DMS53 (cell line): ENCODE measurements at regions not wholly inside any gene's neighbourhood (a gene's known extent, or its start where the extent isn't known, plus 50 kb on each side); places are given as distances from the start of the nearest gene placed in this dataset.
"Not testable (repeated sequence)": the region's sequence is repeated elsewhere in the genome, so short reads cannot be mapped to it uniquely, and the experiment has no call there.

ENCODE experiments used
- DNase-seq: peaks from one replicate; lab custom pipeline; 2025; lab: John Stamatoyannopoulos, UW

GRCh38 chr17:70375406-70375805 is 206.1 kb downstream of the KCNJ2 start:
- no peak for DNase-seq

- DNase-seq: no peak
Observed at GRCh38 chr17:70375813-70376770, 206.8 kb downstream of the KCNJ2 start.

GRCh38 chr17:70377654-70378053 is 208.3 kb downstream of the KCNJ2 start:
- no peak for DNase-seq

GRCh38 chr17:70378076-70378475 is 208.7 kb downstream of the KCNJ2 start:
- no peak for DNase-seq

DNA sequence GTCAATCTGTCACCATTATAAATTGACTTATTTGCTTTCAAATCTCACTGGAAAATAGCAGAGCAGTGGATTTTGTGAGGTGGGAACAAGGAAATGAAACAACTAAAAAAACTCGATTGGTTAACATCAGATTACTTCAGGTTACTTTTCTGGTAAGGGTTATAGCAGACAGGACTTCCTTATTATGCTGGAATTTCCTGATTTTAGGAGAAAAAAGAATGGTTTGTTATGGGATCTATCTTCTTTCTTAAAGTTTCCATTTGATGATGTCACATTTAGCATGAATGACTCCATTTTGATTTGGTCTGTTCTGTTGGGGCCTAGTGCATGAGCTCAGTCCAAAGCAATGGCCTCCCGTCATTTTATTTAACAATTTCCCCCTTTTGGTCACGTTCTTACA is 210.6 kb downstream of the KCNJ2 start:
- no peak for DNase-seq

DNA sequence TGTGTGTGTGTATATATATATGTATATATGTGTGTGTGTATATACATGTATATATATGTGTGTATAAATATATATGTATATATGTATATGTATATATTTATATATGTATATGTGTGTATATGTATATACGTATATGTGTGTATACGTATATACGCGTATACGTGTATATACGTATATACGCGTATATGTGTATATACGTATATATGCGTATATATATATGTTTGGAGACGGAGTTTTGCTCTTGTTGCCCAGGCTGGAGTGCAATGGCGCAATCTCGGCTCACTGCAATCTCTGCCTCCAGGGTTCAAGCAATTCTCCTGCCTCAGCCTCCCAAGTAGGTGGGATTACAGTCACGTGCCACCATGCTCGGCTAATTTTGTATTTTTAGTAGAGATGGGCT is 212.6 kb downstream of the KCNJ2 start:
- not testable (repeated sequence) for DNase-seq

GRCh38 chr17:70388326-70388725 is 219.0 kb downstream of the KCNJ2 start:
- no peak for DNase-seq

- not testable (repeated sequence) for DNase-seq
Observed at GRCh38 chr17:70389232-70389757, 220.0 kb downstream of the KCNJ2 start.

DNA sequence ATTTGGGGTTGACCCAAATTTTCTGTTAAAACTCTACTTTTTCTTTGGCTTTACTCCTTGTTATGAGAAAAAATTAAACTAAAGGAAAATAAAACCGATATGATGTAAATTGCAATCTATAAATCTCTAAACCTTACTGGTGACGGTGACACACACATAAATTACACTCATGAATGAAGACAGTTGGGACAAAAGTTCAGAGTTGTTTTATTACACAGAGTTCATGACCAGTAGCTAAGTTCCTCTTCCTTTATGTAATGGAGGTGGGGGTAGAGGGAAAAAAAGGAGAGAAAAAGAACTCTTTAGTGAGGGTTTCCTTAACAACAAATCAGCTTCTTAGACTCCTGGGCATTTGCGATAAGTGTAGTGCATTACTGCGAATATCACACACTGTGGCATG is 220.7 kb downstream of the KCNJ2 start:
- no peak for DNase-seq

DNA sequence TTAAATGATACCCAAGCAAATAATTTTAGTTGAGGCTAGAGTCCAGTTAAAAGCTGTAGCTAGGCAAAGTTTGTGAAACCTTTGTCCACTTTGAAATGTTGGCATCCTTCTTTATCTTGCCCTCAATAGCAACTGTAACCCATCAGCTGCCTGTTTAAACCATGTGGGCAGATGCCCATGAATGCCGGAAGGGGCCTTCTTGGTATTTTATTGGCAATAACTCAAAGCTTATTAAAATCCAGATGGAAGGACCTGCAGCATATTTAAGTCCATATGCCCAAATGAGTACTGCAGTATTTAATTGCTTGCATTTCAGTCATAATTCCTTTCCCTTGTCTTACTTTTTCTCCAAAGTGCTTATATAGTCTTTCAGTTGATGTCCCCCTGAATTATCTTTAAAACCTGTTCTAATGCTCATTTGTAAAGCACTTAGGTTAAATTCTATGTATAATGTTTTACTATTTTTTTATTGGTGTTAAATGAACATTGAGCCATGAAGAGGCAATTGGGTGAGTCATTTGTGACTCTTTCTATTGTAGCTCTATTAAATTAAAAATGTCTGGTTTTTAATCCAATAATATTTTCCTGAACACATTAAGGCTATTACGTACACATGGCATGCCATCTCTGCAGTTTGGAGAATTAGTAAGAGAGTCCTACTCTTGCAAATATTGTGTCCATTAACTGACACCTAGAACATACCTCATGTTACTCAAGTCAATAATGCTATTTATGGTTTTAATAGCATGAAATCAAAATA is 225.3 kb downstream of the KCNJ2 start:
- DNase-seq: no peak

DNA sequence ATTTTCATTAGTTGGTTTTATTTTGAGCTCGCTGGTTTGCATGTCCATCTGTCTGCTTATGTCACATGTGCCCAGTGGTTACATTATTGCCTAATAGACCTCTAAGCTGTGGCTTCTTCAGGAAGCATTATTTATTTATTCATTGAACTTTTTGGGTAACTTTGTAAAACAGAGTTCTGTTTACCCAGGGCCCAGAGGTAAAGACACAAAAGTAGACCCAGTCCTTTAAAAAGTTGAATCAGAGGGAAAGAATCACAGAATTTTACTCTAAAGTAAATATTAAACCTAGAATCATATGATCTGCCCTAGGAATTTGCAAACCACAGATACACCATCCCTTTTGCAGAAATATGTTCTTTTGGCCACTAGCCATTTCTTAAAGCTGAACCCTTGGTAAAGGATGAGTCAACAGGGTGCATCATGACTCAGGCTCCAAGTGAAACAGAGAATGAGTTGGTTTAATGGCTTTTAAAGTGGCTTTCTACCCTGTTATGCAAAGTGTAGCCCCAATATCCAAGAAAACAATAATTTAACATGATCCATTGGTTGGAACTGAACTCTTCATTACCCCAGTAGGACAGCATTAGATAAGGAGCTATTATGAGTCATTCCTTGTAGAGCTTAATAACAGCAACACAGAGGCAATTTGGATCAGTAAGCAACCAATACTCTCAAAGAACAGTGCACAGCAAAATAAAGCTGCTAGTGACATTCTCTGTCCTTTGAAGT is 236.3 kb downstream of the KCNJ2 start:
- DNase-seq: peak; percentile 52

GRCh38 chr17:70407506-70407905 is 238.2 kb downstream of the KCNJ2 start:
- no peak for DNase-seq

DNA sequence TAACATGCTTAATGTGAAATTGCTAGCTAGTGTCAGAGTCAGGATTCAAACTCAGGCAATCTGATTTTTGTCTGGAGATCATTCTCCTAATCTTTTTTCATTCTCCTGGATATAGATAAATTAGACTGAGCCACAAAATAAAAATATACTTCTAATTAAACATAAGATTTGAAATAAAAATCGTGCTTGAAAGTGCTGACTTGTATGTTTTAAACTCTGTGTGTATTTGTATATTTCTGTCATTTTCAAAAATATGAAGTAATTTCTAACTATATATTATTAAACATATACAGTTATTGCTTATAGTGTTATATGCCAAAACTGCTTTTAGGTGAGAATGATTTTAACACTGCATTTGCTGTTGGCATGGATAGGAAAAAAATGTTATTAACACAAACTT is 239.4 kb downstream of the KCNJ2 start:
- no peak for DNase-seq

DNA sequence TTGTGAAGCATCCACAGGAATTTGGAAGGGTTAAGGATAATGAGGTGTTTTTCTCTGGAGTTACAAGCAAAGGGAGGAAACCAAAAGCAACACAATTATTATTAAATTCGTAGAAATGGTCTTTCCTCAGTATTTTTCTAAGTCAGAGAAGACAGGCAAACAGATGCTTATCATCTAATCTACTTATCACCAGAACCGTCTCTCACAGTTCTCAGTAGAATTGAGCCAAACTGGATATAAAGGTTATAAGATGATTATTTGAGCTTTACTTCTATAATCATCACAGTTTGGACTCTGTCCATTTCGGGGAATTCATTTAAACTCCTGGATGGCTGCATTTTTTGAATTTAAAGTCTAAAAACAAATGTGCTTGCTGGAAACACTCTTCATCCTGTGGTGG is 245.0 kb downstream of the KCNJ2 start:
- DNase-seq: no peak

DNA sequence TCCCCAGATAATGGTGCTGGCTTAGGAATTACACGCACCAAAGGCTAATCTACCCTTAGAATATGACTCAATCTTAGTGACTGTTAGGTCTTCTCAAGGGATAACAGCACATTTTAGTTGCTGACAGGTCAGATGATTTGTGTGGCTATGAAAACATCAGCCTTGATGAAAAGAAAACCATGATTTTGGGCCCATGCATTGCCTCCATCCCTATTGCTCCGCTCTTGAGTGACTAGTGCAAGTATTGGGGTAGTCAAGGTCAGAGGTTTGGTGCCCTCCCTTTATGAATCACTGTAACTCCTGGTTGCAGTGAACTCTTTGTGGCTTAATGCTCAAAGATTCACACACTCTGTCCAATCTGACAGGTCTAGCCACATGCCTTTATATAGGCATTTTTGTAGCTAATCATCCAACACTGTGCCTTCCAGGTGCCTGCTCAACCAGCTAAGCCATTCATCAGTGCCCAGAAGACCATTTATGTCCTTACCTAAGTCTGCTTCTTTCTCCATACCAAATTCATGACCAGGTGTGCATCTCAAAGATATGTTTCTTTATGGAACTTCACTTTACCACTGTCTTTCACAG is 251.6 kb downstream of the KCNJ2 start:
- no peak for DNase-seq

GRCh38 chr17:70422862-70423261 is 253.5 kb downstream of the KCNJ2 start:
- DNase-seq: no peak

GRCh38 chr17:70423562-70423961 is 254.2 kb downstream of the KCNJ2 start:
- DNase-seq: no peak

GRCh38 chr17:70426752-70427151 is 257.4 kb downstream of the KCNJ2 start:
- DNase-seq: no peak

DNA sequence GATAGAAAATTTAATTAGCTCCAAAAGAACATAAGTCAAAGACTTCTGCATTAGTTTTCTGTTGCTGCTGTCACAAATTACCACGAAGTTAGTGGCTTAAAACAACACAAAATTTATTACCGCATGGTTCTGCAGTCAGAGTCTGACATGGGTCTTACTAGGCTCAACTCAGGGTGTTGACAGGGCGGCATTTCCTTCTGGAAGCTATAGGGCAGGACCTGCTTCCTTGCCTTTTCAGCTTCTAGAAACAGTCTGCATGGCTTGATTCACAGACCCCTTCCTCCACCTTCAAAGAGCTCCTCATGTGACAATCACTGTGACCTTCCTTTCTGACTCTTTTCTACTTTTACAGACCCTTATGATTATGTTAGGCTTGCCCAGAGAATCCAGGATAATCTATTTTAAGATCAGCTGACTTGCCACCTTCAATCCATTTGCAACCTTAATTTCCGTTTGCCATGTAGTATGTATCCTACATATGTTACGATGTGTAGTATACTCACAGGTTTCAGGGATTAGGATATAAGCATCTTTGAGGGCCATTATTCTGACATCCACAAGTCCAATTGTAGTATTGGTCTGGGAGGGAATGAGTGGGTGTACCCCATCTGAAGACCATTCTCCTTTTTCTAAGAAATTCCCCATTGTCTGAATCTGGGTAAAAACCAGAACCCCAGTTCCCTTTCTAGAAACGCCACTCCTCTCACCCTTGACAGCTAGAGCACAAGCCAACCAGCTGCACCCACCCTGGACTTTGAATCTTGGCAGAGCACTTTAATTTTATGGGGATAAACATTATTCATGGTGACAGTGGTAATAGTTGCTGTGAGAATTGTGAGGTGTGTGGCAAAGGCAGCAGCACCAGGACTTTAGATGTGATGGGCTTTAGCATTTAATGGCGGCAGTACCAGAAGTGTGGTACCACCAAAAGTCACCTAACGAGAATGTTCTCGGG is 265.5 kb downstream of the KCNJ2 start:
- DNase-seq: no peak

DNA sequence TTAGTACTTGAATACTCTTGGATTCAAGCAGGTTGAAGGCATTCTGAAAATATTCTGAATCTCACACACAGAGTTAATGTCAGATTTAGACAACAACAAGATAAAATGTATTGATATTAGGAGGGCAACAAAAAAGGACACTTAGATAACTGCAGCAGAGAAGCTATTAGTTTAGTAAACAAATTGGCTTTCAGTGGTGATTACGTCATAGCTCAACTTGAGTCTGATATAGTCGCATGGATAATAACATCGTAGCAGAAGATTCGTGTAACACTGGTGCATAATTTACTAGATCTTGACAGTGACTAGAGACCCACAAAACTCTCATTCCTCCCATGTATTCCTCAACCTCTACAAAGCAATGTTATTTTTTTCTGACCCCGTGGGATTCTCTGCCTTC is 268.3 kb downstream of the KCNJ2 start:
- no peak for DNase-seq

DNA sequence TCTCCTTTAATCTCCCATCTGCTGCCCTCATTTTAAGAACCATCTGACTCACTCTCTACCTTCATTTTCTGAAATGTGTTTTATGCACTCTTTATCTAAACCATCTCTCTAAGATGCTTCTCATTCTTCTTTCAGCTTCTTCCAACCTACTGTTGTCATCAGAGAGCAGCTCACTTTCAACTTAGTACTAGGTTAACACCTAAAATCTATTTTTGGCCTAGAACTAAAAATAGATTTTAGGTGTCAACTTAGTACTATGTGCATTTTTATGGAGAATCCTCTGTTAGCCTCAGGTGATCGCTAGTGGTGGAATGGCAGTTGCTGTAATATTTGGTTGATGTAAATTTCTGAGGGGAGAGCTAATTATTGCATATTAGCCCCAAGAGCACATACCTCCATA is 277.1 kb downstream of the KCNJ2 start:
- no peak for DNase-seq
